ENCODE measurements at regions not wholly inside any gene's neighbourhood (a gene's known extent, or its start where the extent isn't known, plus 50 kb on each side); places are given as distances from the start of the nearest gene placed in this dataset.

GRCh38 chr5:152092580-152092979 lies 167.9 kb upstream of the GLRA1 start:
- POLR2A ChIA-PET, result no interaction called here
- no peak for DNase-seq (ENCODE audit: low read depth)
- H3K36me3 ChIP-seq (ENCODE audit: control insufficient read depth, insufficient read depth, low read length), result no peaks in the 10 kb centered on the region
- CTCF ChIA-PET, result no interaction called here
- no peak for TF ChIP-seq CTCF (IDR thresholded peaks at IDR 0.05; ENCODE audit: insufficient read depth, low read depth, low read length)
- H3K4me3 ChIP-seq (ENCODE audit: low read depth, low read length), result no peak overlapping the region
- no peaks in the 10 kb centered on the region for H3K27me3 ChIP-seq (ENCODE audit: control insufficient read depth, insufficient read depth, low read length)

- no peak for DNase-seq (ENCODE audit: low read depth)
- Histone ChIP-seq H3K27me3 (ENCODE audit: control insufficient read depth, insufficient read depth, low read length) (no peaks in the 10 kb centered on the region), H3K4me3 (ENCODE audit: low read depth, low read length) (no peak overlapping the region), H3K36me3 (ENCODE audit: control insufficient read depth, insufficient read depth, low read length) (no peaks in the 10 kb centered on the region)
- ChIA-PET CTCF (interaction anchor here (1.1 kb wide), 1 partner anchor 53 kb away, joined by 3 read pairs; no protein-coding TSS in a partner anchor), POLR2A (no interaction called here)
- no peak for TF ChIP-seq CTCF (IDR thresholded peaks at IDR 0.05; ENCODE audit: insufficient read depth, low read depth, low read length)
Observed at GRCh38 chr5:152089644-152090043, 165.0 kb upstream of the GLRA1 start.

GRCh38 chr5:152086668-152087067 lies 162.0 kb upstream of the GLRA1 start:
- no peak for TF ChIP-seq CTCF (IDR thresholded peaks at IDR 0.05; ENCODE audit: insufficient read depth, low read depth, low read length)
- ChIA-PET POLR2A (no interaction called here), CTCF (no interaction called here)
- Histone ChIP-seq H3K27me3 (ENCODE audit: control insufficient read depth, insufficient read depth, low read length) (no peaks in the 10 kb centered on the region), H3K36me3 (ENCODE audit: control insufficient read depth, insufficient read depth, low read length) (no peaks in the 10 kb centered on the region), H3K4me3 (ENCODE audit: low read depth, low read length) (no peak overlapping the region)
- no peak for DNase-seq (ENCODE audit: low read depth)

- H3K36me3 ChIP-seq (ENCODE audit: control insufficient read depth, insufficient read depth, low read length), result no peaks in the 10 kb centered on the region
- POLR2A ChIA-PET, result no interaction called here
- TF ChIP-seq CTCF (IDR thresholded peaks at IDR 0.05; ENCODE audit: insufficient read depth, low read depth, low read length), result no peak
- H3K4me3 ChIP-seq (ENCODE audit: low read depth, low read length), result no peak overlapping the region
- CTCF ChIA-PET, result no interaction called here
- H3K27me3 ChIP-seq (ENCODE audit: control insufficient read depth, insufficient read depth, low read length), result no peaks in the 10 kb centered on the region
- no peak for DNase-seq (ENCODE audit: low read depth)
Observed at GRCh38 chr5:152084476-152084875, 159.8 kb upstream of the GLRA1 start.

- H3K36me3 ChIP-seq (ENCODE audit: control insufficient read depth, insufficient read depth, low read length), result no peaks in the 10 kb centered on the region
- TF ChIP-seq CTCF (IDR thresholded peaks at IDR 0.05; ENCODE audit: insufficient read depth, low read depth, low read length), result no peak
- no peak for DNase-seq (ENCODE audit: low read depth)
- CTCF ChIA-PET, result no interaction called here
- H3K27me3 ChIP-seq (ENCODE audit: control insufficient read depth, insufficient read depth, low read length), result no peaks in the 10 kb centered on the region
- H3K4me3 ChIP-seq (ENCODE audit: low read depth, low read length), result no peak overlapping the region
- POLR2A ChIA-PET, result no interaction called here
Observed at GRCh38 chr5:152083231-152083630, 158.6 kb upstream of the GLRA1 start.

All from BJ (cell line).